ENCODE measurements at regions not wholly inside any gene's neighbourhood (a gene's known extent, or its start where the extent isn't known, plus 50 kb on each side); places are given as distances from the start of the nearest gene placed in this dataset.

GRCh38 chr11:11779975-11780374 is 61.8 kb upstream of the USP47 start:
- TF ChIP-seq CTCF (IDR thresholded peaks at IDR 0.05) (no peak), EZH2 (IDR thresholded peaks at IDR 0.05; ENCODE audit: borderline replicate concordance, insufficient read depth, low read depth, low read length, poor library complexity, severe bottlenecking) (no peak)

Measured in B cell (primary cell).